Nephron (organoid): ENCODE measurements at regions not wholly inside any gene's neighbourhood (a gene's known extent, or its start where the extent isn't known, plus 50 kb on each side); places are given as distances from the start of the nearest gene placed in this dataset.

Experiments
- H3K27ac Mint-ChIP-seq, 3 experiments: 2 replicates each; pipeline ENCODE4 v1.8.0; 2020; ENCODE audit warnings: mixed read lengths in 3 of 3, mild to moderate bottlenecking in 2 of 3, moderate library complexity in 1 of 3
- H3K27me3 Mint-ChIP-seq: 2 replicates; pipeline ENCODE4 v1.8.0; 2021; ENCODE audit warnings: low read depth, mild to moderate bottlenecking, moderate library complexity, mixed read lengths
- H3K36me3 Mint-ChIP-seq: 2 replicates; pipeline ENCODE4 v1.8.0; 2020; ENCODE audit warnings: low read depth, mixed read lengths
- H3K4me1 Mint-ChIP-seq: 2 replicates; pipeline ENCODE4 v1.8.0; 2020; ENCODE audit warnings: mixed read lengths
- H3K4me3 Mint-ChIP-seq, 3 experiments: 2 replicates each; pipeline ENCODE4 v1.8.0; 2020; ENCODE audit warnings: mild to moderate bottlenecking in 3 of 3, mixed read lengths in 3 of 3, moderate library complexity in 2 of 3
- H3K9me3 Mint-ChIP-seq: 2 replicates; pipeline ENCODE4 v1.8.0; 2020; ENCODE audit warnings: mixed read lengths
- CTCF ChIP-seq, 3 experiments: fragments of 200-600 bp; sonication (generic); IDR thresholded peaks; one replicate each; pipeline ENCODE4 v1.5.0; 2021; ENCODE audit warnings: antibody characterized with exemption in 3 of 3; ENCODE audit not compliant: unreplicated experiment in 3 of 3

GRCh38 chr10:118409295-118409694 is 67.2 kb upstream of the FAM204A start:
- H3K4me3 Mint-ChIP-seq: no peak overlapping the region
- H3K27me3 Mint-ChIP-seq: peaks cover 17% of the 10 kb centered on the region
- H3K9me3 Mint-ChIP-seq: no peaks in the 10 kb centered on the region
- H3K4me1 Mint-ChIP-seq: peaks cover 6% of the 10 kb centered on the region
- no peak overlapping the region for H3K27ac Mint-ChIP-seq
- H3K36me3 Mint-ChIP-seq: no peaks in the 10 kb centered on the region
- no peak for TF ChIP-seq CTCF (IDR thresholded peaks at IDR 0.05; ENCODE audit: unreplicated experiment in 3 of 3)

GRCh38 chr10:118408181-118408580 is 66.1 kb upstream of the FAM204A start:
- Mint-ChIP-seq H3K9me3 (no peaks in the 10 kb centered on the region), H3K27me3 (peaks cover 21% of the 10 kb centered on the region), H3K27ac (no peak overlapping the region), H3K4me1 (peaks cover 6% of the 10 kb centered on the region), H3K36me3 (no peaks in the 10 kb centered on the region), H3K4me3 (no peak overlapping the region)
- no peak for TF ChIP-seq CTCF (IDR thresholded peaks at IDR 0.05; ENCODE audit: unreplicated experiment in 3 of 3)

- no peak for TF ChIP-seq CTCF (IDR thresholded peaks at IDR 0.05; ENCODE audit: unreplicated experiment in 3 of 3)
- Mint-ChIP-seq H3K36me3 (no peaks in the 10 kb centered on the region), H3K4me1 (peaks cover 6% of the 10 kb centered on the region), H3K27me3 (peaks cover 21% of the 10 kb centered on the region), H3K9me3 (no peaks in the 10 kb centered on the region), H3K27ac (no peak overlapping the region), H3K4me3 (no peak overlapping the region)
Measured at GRCh38 chr10:118407777-118408176, 65.7 kb upstream of the FAM204A start.

- Mint-ChIP-seq H3K36me3 (no peaks in the 10 kb centered on the region), H3K9me3 (peaks cover 6% of the 10 kb centered on the region), H3K4me1 (peaks cover 6% of the 10 kb centered on the region), H3K4me3 (no peak overlapping the region), H3K27me3 (peaks cover 21% of the 10 kb centered on the region), H3K27ac (no peak overlapping the region)
- no peak for TF ChIP-seq CTCF (IDR thresholded peaks at IDR 0.05; ENCODE audit: unreplicated experiment in 3 of 3)
Measured at GRCh38 chr10:118407026-118407425, 64.9 kb upstream of the FAM204A start.

- peaks cover 15% of the 10 kb centered on the region for H3K27me3 Mint-ChIP-seq
- no peak overlapping the region for H3K27ac Mint-ChIP-seq
- no peaks in the 10 kb centered on the region for H3K36me3 Mint-ChIP-seq
- no peak overlapping the region for H3K4me3 Mint-ChIP-seq
- TF ChIP-seq CTCF (IDR thresholded peaks at IDR 0.05; ENCODE audit: unreplicated experiment in 3 of 3): no peak
- H3K9me3 Mint-ChIP-seq: peaks cover 8% of the 10 kb centered on the region
- peaks cover 6% of the 10 kb centered on the region for H3K4me1 Mint-ChIP-seq
Measured at GRCh38 chr10:118405928-118406327, 63.8 kb upstream of the FAM204A start.

GRCh38 chr10:118403967-118404366 is 61.8 kb upstream of the FAM204A start:
- H3K4me1 Mint-ChIP-seq: peaks cover 6% of the 10 kb centered on the region
- no peak overlapping the region for H3K4me3 Mint-ChIP-seq

More at GRCh38 chr10:118403967-118404366, 61.8 kb upstream of the FAM204A start:
- H3K27me3 Mint-ChIP-seq: peaks cover 15% of the 10 kb centered on the region
- TF ChIP-seq CTCF (IDR thresholded peaks at IDR 0.05; ENCODE audit: unreplicated experiment in 3 of 3): no peak
- peaks cover 11% of the 10 kb centered on the region for H3K9me3 Mint-ChIP-seq
- H3K27ac Mint-ChIP-seq: no peak overlapping the region
- no peaks in the 10 kb centered on the region for H3K36me3 Mint-ChIP-seq
